T-helper 2 cell treated with Interferon-gamma antibody and Interleukin-4, amounts not matched to agents 5 μg/mL and 100 μg/mL, for 36 hours (primary cell): ENCODE measurements at regions not wholly inside any gene's neighbourhood (a gene's known extent, or its start where the extent isn't known, plus 50 kb on each side); places are given as distances from the start of the nearest gene placed in this dataset.

Source experiments
- DNase-seq: peaks from one replicate; pipeline ENCODE4 v3.0.0; 2021; ENCODE audit warnings: low spot score
- H3K27ac Mint-ChIP-seq: one replicate; pipeline ENCODE4 v1.8.0; 2021; ENCODE audit warnings: mild to moderate bottlenecking, mixed read lengths
- H3K27me3 Mint-ChIP-seq: one replicate; pipeline ENCODE4 v1.8.0; 2021; ENCODE audit warnings: low read depth, mixed read lengths
- H3K36me3 Mint-ChIP-seq: one replicate; pipeline ENCODE4 v1.8.0; 2021; ENCODE audit warnings: low read depth, mixed read lengths
- H3K4me1 Mint-ChIP-seq: one replicate; pipeline ENCODE4 v1.8.0; 2021; ENCODE audit warnings: low read depth, mixed read lengths
- H3K4me3 Mint-ChIP-seq: one replicate; pipeline ENCODE4 v1.8.0; 2022; ENCODE audit warnings: mild to moderate bottlenecking, moderate library complexity, mixed read lengths
- H3K9me3 Mint-ChIP-seq: one replicate; pipeline ENCODE4 v1.8.0; 2021; ENCODE audit warnings: mixed read lengths

- H3K27me3 Mint-ChIP-seq = no peaks in the 10 kb centered on the region
- H3K27ac Mint-ChIP-seq = peak overlapping the region; percentile 10
- H3K4me3 Mint-ChIP-seq = no peak overlapping the region
- peaks cover 28% of the 10 kb centered on the region for H3K4me1 Mint-ChIP-seq
- DNase-seq = no peak
- H3K36me3 Mint-ChIP-seq = peaks cover 28% of the 10 kb centered on the region
- H3K9me3 Mint-ChIP-seq = no peaks in the 10 kb centered on the region
These were observed 204.7 kb upstream of the ITGA4 start for GRCh38 chr2:181252262-181253148.

GRCh38 chr2:181253438-181253837 is 203.7 kb upstream of the ITGA4 start:
- no peak overlapping the region for H3K4me3 Mint-ChIP-seq

DNA sequence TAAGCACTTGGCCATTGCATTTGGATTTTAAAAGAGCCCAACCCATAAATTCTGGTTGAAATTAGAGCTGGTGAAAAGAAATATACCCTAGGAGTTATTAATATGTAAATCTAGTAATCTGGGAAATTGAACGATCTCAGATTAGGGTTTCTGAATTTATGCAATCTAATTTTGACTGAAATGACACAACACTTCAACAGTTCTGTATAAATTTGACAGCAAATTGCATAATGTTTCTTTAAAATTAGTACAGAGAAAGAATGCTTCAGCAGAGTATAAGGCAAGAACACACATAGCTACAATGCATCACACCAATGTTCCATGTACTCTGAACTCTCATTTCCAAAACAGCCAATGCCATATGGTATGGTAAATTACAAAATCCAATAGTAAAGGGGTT is 201.5 kb upstream of the ITGA4 start:
- H3K4me1 Mint-ChIP-seq = peaks cover 32% of the 10 kb centered on the region
- no peaks in the 10 kb centered on the region for H3K27me3 Mint-ChIP-seq
- H3K27ac Mint-ChIP-seq = no peak overlapping the region
- H3K9me3 Mint-ChIP-seq = no peaks in the 10 kb centered on the region
- no peak for DNase-seq
- peaks cover 28% of the 10 kb centered on the region for H3K36me3 Mint-ChIP-seq
- no peak overlapping the region for H3K4me3 Mint-ChIP-seq

More at GRCh38 chr2:181253438-181253837, 203.7 kb upstream of the ITGA4 start:
- H3K4me1 Mint-ChIP-seq = peaks cover 30% of the 10 kb centered on the region
- H3K36me3 Mint-ChIP-seq = peaks cover 24% of the 10 kb centered on the region
- H3K27me3 Mint-ChIP-seq = no peaks in the 10 kb centered on the region
- DNase-seq = no peak
- H3K27ac Mint-ChIP-seq = peak overlapping the region; percentile 1
- no peaks in the 10 kb centered on the region for H3K9me3 Mint-ChIP-seq

DNA sequence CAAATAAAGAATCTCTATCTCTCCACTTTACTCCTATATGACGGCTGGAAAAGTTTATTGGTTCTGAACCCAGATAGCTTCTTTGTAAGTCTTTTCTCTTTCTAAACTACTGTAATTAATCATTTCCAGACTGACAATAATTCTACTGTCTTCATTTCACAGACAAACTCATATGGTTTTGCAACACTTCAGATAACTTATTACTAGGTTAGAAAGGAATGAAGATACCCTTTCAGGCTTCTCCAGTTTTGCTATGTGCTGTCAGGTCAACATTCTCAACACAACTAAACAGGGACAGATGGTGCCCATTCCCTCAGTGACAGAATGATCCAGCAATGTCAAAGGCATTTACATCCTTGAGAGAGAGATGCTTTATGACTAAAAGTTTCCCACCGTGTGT is 198.5 kb upstream of the ITGA4 start:
- H3K36me3 Mint-ChIP-seq = peaks cover 22% of the 10 kb centered on the region
- H3K27ac Mint-ChIP-seq = no peak overlapping the region
- peaks cover 14% of the 10 kb centered on the region for H3K4me1 Mint-ChIP-seq
- no peak for DNase-seq
- no peaks in the 10 kb centered on the region for H3K9me3 Mint-ChIP-seq
- no peak overlapping the region for H3K4me3 Mint-ChIP-seq
- H3K27me3 Mint-ChIP-seq = no peaks in the 10 kb centered on the region

DNA sequence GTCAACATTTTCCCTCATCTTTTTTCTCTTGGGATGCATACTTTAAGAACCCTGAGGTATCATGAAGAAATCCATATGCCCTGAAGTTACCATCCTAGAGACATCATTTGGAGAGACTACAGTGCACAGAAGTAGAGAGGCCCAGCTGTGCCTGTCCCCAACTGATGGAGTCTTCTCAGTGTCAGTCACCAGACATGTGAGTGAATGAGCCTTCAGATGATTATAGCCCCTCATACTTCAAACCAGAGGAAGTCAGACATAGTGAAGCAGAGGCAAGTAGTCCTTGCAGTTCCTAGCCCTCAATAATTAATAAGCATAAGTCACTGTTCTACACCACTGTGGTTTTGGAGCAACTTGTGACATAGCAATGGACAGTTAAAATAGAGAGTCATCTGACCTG is 194.4 kb upstream of the ITGA4 start:
- Mint-ChIP-seq H3K9me3 (peaks cover 10% of the 10 kb centered on the region), H3K27ac (no peak overlapping the region), H3K36me3 (peaks cover 37% of the 10 kb centered on the region), H3K4me1 (peaks cover 23% of the 10 kb centered on the region), H3K27me3 (no peaks in the 10 kb centered on the region), H3K4me3 (no peak overlapping the region)
- no peak for DNase-seq

GRCh38 chr2:181264001-181264400 is 193.2 kb upstream of the ITGA4 start:
- peaks cover 25% of the 10 kb centered on the region for H3K4me1 Mint-ChIP-seq

DNA sequence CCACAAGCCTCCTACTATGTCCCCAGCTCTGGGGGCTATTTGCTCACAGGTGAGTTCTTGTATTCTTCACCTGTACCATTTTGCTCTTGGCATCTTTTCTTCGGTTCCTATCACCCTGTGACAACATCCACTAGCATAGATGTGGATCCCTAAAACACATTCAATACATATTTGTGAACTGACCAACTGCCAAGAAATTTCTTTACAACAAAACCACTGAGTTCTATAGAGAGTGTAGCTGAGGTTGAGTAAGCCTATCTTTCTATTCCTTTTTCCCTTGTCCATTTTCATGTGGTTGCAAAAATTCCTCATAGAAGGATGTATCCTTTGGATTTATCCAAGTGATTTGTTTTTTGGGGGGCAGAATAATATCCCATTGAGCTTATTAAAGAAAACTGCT is 192.7 kb upstream of the ITGA4 start:
- Mint-ChIP-seq H3K36me3 (peaks cover 41% of the 10 kb centered on the region), H3K4me3 (no peak overlapping the region), H3K4me1 (peaks cover 30% of the 10 kb centered on the region), H3K9me3 (peaks cover 10% of the 10 kb centered on the region), H3K27ac (no peak overlapping the region), H3K27me3 (no peaks in the 10 kb centered on the region)
- DNase-seq = no peak

More at GRCh38 chr2:181264001-181264400, 193.2 kb upstream of the ITGA4 start:
- Mint-ChIP-seq H3K36me3 (peaks cover 38% of the 10 kb centered on the region), H3K27me3 (no peaks in the 10 kb centered on the region), H3K9me3 (peaks cover 10% of the 10 kb centered on the region), H3K27ac (no peak overlapping the region), H3K4me3 (no peak overlapping the region)
- no peak for DNase-seq

DNA sequence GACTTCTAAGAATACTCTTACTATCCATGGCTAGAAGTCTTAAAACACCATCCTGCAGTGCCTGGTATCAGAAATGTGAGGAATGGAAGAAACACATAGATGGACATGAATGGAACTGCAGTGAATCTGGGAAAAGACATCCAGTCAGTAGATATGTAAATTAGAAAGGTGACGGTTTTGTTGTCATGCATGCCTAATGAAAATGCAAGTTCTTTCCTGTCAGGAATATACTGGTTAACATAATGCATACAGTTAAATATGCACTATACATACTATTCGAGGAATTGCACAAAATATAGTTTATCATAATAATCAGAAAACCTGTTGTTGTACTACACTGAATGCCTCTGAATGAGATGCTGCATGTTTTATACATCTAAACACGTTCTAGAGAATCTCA is 190.6 kb upstream of the ITGA4 start:
- Mint-ChIP-seq H3K4me3 (no peak overlapping the region), H3K36me3 (peaks cover 51% of the 10 kb centered on the region), H3K27ac (no peak overlapping the region), H3K4me1 (peaks cover 39% of the 10 kb centered on the region), H3K9me3 (peaks cover 10% of the 10 kb centered on the region), H3K27me3 (no peaks in the 10 kb centered on the region)
- DNase-seq = no peak

DNA sequence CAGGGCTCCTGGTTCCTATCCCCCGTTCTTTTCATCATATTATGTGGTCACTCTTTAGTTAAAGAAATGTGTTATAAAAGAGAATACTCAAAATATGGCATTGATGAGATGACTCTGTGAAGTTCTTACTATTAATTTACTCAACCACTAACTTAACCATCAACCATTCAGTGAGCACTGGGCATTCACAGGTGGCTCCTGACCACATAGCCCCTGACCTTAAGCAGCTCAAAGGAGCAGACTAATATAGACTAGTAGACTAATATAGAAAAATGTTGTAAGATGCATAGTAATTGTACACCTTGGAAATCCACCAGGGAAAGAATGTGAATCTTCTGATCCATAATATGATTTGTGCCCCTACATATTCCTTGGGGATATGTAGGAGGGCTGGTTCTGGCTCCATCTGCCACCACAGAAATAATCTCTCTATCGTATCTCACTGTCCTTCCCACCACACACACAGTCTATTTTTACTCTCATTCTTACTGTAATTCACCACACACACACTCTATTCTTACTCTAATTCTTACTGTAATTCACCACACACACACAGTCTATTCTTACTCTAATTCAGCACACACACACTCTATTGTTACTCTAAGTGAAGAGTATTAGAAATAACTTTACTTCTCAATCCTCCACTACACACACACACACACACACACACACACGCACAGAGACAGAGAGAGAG is 188.9 kb upstream of the ITGA4 start:
- DNase-seq = no peak
- Mint-ChIP-seq H3K9me3 (peaks cover 10% of the 10 kb centered on the region), H3K27ac (peak overlapping the region; percentile 7), H3K36me3 (peaks cover 44% of the 10 kb centered on the region), H3K27me3 (no peaks in the 10 kb centered on the region), H3K4me3 (peak overlapping the region; percentile 2), H3K4me1 (peaks cover 37% of the 10 kb centered on the region)

- Mint-ChIP-seq H3K27ac (no peak overlapping the region), H3K4me1 (peaks cover 47% of the 10 kb centered on the region), H3K36me3 (peaks cover 43% of the 10 kb centered on the region), H3K9me3 (no peaks in the 10 kb centered on the region), H3K4me3 (no peak overlapping the region), H3K27me3 (no peaks in the 10 kb centered on the region)
- no peak for DNase-seq
These were observed 183.2 kb upstream of the ITGA4 start for GRCh38 chr2:181273986-181274385.

DNA sequence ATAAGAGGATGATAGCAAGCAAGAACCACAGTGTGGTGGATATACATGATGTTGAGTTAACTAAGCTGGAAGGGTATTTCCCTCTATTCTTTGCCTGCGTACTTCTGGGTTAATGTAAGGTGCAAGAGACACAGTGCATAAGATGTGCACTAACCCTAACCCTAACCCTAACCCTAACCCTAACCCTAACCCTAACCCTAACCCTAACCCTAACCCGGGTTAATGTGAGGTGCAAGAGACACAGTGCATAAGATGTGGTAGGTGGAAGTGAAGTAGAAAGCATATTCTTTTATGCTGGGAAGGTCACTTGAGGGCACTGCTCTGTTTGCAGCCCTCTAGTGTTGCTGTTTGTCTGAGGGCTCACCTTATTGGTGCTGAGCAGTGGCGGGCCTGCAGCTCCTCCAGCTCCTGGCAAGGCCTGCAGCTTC is 181.5 kb upstream of the ITGA4 start:
- peaks cover 44% of the 10 kb centered on the region for H3K36me3 Mint-ChIP-seq
- peak overlapping the region; percentile 77 for H3K27ac Mint-ChIP-seq
- DNase-seq = no peak
- peaks cover 47% of the 10 kb centered on the region for H3K4me1 Mint-ChIP-seq
- H3K4me3 Mint-ChIP-seq = peak overlapping the region; percentile 62
- H3K9me3 Mint-ChIP-seq = peaks cover 7% of the 10 kb centered on the region
- H3K27me3 Mint-ChIP-seq = no peaks in the 10 kb centered on the region

DNA sequence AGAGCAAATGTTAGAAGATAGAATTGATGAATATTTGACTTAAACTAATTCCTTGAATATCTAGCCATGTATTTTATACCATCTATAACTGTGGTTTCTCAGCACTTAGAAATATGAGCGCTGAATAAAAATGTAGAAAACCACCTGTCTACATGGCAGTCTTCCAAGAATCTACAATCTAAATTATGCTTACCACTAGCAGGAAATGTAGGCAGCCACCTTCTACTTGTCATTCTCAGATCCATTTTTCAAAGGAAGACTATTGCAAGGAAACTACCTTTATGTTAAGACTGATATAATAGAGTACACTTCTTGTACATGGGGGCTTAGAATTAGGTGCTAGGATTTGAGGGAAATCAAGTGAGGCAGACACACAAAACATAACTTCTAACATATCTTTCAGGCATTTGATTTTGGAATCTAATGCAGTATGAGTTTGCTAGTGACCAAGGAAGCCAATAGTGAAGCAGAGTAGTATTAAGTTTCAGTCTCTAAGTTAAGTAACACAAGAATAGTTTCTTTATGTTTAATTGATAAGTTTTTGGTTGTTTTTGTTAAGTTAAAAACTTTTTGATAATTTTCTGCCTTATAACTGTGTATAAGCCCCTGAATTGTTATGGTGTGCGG is 175.9 kb upstream of the ITGA4 start:
- Mint-ChIP-seq H3K27ac (peak overlapping the region; percentile 82), H3K4me1 (peaks cover 48% of the 10 kb centered on the region), H3K9me3 (peaks cover 35% of the 10 kb centered on the region), H3K27me3 (no peaks in the 10 kb centered on the region), H3K36me3 (peaks cover 56% of the 10 kb centered on the region), H3K4me3 (peak overlapping the region; percentile 59)
- no peak for DNase-seq

- peaks cover 45% of the 10 kb centered on the region for H3K4me1 Mint-ChIP-seq
These were observed 172.1 kb upstream of the ITGA4 start for GRCh38 chr2:181285116-181285515.

GRCh38 chr2:181289698-181290097 is 167.5 kb upstream of the ITGA4 start:
- peaks cover 17% of the 10 kb centered on the region for H3K4me1 Mint-ChIP-seq

More at GRCh38 chr2:181285116-181285515, 172.1 kb upstream of the ITGA4 start:
- Mint-ChIP-seq H3K9me3 (peaks cover 44% of the 10 kb centered on the region), H3K27ac (no peak overlapping the region), H3K36me3 (peaks cover 46% of the 10 kb centered on the region), H3K27me3 (no peaks in the 10 kb centered on the region), H3K4me3 (no peak overlapping the region)
- no peak for DNase-seq

More at GRCh38 chr2:181289698-181290097, 167.5 kb upstream of the ITGA4 start:
- no peaks in the 10 kb centered on the region for H3K27me3 Mint-ChIP-seq
- no peak overlapping the region for H3K4me3 Mint-ChIP-seq
- DNase-seq = no peak
- H3K27ac Mint-ChIP-seq = no peak overlapping the region
- H3K9me3 Mint-ChIP-seq = peaks cover 47% of the 10 kb centered on the region
- peaks cover 51% of the 10 kb centered on the region for H3K36me3 Mint-ChIP-seq
